GM19463 (cell line): ENCODE measurements at regions not wholly inside any gene's neighbourhood (a gene's known extent, or its start where the extent isn't known, plus 50 kb on each side); places are given as distances from the start of the nearest gene placed in this dataset.

Source experiments
- ATAC-seq: cut with Tn5 transposase; IDR thresholded peaks from one replicate; pipeline ENCODE4 v1.9.1; 2021; ENCODE audit warnings: mild to moderate bottlenecking, moderate library complexity; ENCODE audit not compliant: unreplicated experiment

GRCh38 chr6:79864421-79864820 is 82.9 kb downstream of the ELOVL4 start:
- ATAC-seq, result no peak

DNA sequence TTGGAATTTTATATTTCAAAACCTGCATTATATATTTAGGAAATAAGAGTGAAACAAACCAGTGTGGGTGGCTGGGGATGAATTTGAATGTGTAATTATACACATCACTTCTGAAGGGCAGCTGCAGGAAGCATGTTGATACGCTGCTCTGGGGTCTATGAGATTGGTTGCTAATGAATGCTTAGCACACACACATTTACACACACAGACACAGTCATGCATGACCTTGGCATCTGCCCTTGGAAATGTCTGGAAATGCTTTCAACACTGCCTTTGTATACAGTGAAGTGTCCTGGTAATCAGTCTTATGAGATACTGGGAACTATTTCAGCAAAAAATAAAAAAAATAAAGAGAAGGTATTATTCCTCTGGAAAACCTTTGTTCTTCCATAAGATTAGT is 83.4 kb downstream of the ELOVL4 start:
- no peak for ATAC-seq

GRCh38 chr6:79863566-79863965 is 83.8 kb downstream of the ELOVL4 start:
- ATAC-seq, result no peak

DNA sequence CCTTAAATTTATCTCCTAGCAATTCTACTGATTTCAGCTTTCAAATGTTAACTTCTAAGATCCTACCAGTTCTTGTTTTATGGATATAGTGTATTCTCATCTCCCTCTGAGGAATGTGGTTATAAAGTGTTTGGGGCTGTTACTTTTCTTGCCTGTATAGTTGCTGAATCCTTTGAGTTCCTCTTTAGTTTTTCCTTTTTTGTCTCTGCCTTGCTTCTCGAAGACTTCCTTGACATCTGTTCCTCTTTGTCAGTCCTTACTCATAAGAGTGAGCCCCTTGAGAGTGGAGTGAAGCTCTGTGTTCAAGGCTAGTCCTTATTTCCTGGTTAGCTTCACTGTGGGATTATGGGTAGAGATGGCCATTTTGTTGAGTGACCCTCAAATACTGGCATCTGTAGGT is 84.6 kb downstream of the ELOVL4 start:
- ATAC-seq, result no peak

GRCh38 chr6:79862126-79862525 is 85.2 kb downstream of the ELOVL4 start:
- ATAC-seq, result no peak

DNA sequence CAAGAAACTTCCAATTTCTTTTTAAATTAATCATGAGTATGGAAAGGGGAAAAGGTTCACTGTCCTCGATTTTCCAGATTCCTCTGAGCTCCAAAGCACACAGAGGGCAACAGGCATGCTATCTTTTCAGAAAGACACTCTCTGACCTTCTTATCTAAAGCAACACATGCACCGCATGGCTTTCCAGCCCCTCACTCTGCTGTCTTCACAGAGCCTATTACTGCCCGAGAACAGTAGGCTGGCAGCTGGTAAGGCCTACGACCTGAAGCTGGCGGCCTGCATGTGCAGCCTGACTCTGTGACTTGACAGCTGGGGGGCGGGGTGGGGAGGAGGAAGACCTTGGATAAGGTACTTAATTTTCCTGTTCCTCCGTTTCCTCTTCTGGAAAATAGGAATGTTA is 86.3 kb downstream of the ELOVL4 start:
- ATAC-seq, result no peak

DNA sequence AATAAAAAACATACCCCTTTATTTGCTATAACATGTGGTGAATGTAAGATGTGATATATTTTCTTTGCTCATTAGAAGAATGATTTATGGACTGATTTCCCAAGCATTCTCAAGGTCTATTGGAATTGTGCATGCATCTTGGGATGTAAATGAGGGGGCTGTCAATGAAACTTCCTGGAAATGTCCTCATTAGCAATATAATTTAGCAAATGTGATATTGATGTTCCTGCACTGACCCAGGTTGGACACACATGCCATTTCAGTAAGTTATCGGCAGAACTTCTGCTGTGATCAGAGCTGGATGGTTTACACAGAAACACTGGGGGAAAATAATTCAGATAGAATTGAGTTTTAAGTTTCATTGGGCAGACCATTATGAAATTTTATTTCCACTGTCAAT is 99.9 kb downstream of the ELOVL4 start:
- ATAC-seq, result no peak

DNA sequence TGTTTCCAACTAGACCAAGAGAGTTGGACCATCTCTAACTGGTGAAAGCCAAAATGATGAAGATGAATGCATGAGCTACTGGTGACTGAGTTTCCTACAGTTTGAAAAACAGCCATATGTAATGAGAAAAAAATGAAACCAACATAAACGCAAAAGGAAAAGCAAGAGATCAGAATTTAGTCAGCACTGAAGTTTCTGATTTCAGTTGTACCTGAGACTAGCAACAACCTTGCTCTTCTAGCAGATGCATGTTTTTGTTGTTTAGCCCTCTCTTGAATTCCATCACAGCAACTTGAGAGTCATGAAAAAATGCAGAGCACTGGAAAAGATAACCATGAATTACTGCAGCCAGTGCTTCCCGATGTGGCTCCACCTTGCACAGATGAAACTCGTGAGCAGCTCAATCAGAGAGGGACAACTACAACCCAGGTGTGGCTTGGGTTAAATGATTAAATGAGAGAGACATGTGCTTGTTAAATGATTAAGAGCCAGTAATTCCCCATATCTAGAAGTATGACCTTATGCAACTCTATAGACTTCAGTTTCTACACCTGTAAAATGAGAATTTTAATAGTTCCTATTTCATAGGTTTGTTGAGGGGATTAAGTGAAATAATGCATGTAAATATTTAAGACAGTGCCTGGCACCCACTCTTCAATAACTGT is 104.8 kb downstream of the ELOVL4 start:
- ATAC-seq, result peak; percentile 69

DNA sequence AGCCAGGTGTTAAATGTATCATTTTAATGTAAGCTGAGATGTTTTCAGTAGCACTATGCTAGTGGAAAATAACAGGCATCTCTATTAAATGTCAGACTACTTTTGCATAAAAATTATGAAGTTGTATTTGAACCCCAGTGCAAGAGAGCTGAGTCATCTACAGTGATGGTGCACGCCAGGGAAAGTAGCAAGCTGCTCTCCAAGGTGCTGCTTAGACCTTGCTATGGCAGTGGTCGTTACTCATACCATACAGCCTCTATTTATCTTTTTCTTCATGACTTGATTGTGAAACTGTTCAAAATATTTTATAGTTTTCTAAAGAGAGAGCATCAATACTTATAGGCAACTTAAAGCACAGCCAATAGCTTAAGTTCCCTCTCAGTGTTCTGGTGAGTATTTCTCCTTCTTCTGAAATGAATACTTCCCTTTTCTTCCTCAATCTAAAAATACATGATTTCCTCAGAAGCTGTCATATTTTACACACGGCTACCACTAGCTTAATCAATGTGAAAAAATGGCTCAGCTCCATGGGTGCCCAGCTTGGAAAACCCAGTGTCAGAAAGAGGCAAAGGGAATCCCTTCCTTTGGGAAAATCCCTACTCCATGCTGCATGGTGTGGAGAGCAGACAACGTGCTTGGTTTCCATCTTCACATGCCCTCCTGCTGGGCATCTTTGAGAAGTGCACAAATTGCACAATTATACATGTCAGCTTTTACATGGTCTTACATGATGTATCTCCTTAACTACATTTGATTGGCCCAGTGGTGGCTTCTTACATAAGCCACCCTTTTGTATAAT is 105.6 kb downstream of the ELOVL4 start:
- peak; percentile 15 for ATAC-seq

GRCh38 chr6:79838851-79839250 is 108.5 kb downstream of the ELOVL4 start:
- ATAC-seq, result no peak

- ATAC-seq, result no peak
Measured at GRCh38 chr6:79833964-79834284, 113.4 kb downstream of the ELOVL4 start.

DNA sequence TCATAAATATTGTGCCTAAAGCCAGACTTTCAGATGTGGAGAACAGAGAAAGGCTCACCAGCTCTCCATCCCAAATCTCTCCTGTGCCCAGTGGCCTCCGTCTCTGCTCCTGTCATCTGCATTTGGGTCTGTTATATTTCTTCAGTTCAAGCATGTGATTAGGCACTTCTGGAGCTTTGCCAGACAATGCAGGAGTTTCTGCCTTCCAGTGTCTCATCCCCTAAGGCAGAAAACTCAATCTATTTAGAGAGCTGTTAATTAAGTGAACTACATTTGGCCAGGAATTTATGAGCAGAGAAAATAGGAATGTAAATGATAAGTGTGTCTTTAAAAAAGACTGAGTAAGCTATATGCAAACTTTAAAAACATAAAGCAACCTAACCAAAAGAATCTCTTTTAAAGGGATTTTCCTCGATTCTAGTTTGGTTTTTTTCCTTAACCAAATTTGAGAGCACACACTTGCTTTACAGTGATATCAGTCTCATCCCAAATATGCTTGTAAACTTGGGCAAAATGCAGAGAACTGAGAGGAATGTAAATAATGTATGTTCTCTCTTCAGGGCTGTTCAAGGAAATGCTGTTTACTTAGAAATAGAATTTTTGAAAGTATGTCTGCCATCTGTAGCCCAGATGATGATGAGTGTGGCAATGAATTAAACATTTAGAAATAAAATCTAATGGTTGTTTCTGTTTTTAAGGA is 113.9 kb downstream of the ELOVL4 start:
- no peak for ATAC-seq

- no peak for ATAC-seq
Measured at GRCh38 chr6:79832723-79833122, 114.6 kb downstream of the ELOVL4 start.

GRCh38 chr6:79824202-79824601 is 123.2 kb downstream of the ELOVL4 start:
- no peak for ATAC-seq

DNA sequence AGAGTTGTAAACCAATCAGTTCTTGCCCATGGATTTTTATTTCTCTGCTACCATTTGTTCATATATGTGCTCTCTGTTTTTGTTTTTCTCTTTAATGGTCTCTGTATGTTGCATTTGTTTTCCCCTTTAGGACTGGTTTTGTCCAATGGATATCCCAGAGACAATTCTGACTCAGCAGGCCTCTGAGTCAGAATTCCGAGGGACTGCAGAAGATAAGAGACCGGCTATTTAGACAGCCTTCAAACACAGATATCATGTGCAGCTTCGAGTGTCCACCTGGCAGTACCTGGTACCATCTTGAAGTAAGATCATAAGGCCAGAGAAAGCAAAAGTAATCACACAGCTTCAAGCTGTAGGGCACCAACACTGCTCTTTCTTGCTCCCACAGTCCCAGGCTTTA is 125.5 kb downstream of the ELOVL4 start:
- no peak for ATAC-seq

- ATAC-seq, result no peak
Measured at GRCh38 chr6:79818471-79818870, 128.9 kb downstream of the ELOVL4 start.

DNA sequence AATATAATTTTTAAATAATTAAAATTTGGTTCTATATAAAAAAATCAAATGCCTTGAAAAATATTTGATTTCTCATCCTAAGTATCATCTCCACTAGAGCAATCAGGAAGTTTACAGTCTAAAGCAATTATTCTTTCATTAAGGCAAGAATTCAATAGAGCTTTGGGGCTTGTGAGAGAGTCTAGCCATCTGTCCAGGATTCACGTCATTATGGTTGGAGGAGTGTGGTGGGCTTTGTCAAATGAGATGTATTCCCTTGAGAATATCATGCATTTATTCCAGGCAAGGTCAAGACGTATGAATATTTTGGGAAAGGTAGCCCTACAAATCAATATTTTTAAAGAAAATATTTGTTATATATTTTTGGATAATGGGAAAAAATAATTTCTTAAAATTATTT is 132.4 kb downstream of the ELOVL4 start:
- ATAC-seq, result no peak

DNA sequence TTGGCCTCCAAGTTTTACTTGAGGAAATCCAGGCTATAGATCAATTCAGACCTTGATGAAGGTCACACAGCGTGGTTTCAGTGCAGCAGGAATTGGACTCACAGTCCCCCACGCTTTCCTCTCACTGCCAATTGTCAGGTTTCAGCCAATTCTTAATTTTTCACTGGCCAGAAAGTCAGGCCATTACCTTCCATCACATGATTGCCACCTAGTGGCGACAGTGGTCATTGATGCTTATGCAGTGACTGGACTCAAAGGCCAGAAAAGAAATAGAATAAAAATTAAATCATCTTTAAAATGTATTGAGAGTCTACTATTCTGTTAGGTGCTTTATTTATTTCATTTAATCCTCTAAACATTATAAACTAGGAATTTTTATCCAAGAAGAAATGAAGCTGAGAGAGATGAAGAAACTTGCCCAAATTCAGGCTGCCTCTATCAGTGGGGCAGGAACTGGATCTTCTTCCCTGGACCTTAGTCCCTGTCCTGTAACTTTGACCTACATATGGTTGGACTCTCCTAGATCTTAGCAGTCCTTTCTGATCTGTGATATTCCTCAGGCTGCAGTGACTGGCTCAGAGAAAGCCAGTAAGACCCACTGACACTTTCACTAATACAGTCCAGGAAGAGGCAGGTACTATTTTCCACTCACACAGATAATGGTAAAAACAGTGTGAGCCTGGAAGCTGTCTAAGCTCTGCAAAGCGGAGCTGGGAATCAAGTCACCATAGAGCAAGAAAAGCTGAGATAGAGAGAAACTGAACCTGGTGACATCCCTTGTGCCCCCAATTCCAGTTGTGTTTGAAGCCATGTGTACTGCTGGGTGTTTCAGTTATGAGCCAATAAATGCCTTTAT is 133.3 kb downstream of the ELOVL4 start:
- ATAC-seq, result peak; percentile 92

DNA sequence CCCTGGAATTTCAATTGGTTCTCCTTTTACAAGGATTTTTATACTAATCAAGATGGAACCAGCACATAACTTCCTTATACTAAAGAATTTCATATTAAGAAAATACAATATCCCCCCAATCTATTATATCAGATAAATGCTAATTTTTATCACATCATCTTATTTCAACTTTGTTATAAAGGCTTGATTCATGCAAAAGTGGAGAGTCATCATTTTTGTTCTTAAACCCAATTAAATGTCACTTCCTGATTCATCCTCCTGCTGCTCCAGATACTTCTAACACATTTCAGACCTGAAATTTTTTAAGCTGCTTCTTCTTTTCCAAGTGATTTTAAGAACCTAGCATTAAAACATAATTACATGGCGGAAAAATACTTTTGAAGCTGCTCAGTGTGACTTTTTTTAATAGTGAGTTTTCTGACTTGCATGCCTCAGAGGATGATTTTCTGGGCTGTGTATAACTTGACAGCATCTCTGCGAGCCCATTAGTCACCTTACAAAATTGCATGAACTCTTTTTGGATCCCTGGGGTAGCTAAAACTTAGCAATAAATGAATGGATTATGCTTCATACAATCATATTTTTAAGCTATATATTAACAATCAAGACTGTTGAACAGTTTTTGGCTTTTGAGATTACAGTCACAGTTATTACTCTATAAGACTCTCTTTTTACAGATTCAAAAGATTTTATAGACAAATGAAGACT is 134.1 kb downstream of the ELOVL4 start:
- ATAC-seq, result peak; percentile 10

GRCh38 chr6:79812195-79812594 is 135.2 kb downstream of the ELOVL4 start:
- ATAC-seq, result no peak

DNA sequence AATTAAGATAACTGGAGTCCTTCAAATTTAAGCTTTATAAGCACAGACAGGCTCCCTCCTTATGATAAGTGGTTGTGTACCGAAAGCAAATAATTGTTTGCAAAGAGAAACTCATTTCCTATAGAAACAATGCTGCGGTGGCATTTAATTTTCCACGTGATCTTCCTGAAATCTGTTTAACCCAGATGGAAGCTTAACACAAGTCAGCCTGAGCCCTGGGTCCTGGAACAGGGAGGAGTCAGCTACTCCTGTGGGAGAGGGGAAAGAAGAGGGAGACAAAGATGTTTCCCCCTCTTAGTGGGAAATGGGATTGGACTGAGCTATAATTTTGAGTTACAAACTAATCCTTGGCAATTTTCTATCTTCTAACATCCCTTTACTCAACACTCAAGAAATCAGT is 136.5 kb downstream of the ELOVL4 start:
- no peak for ATAC-seq
